Naive B cell (primary cell): ENCODE measurements at regions not wholly inside any gene's neighbourhood (a gene's known extent, or its start where the extent isn't known, plus 50 kb on each side); places are given as distances from the start of the nearest gene placed in this dataset.
A peak's percentile ranks its signal among the peaks of the same experiment; 100 is the strongest.
"Not testable (repeated sequence)": the region's sequence is repeated elsewhere in the genome, so short reads cannot be mapped to it uniquely, and the experiment has no call there.

Experiments
- ATAC-seq, 2 donors: fragments of 150-1000 bp; cut with Tn5 transposase; 2 replicates each; pipeline ENCODE4 v1.10.0; 2021; ENCODE audit warnings: low read depth in 2 of 2, mild to moderate bottlenecking in 2 of 2, moderate library complexity in 2 of 2
- DNase-seq: peaks from one replicate; pipeline ENCODE4 v3.0.0; 2022
- H3K27ac Mint-ChIP-seq, 6 donors: one replicate each; pipeline ENCODE4 v1.8.0; 2020 to 2022; ENCODE audit warnings: mild to moderate bottlenecking in 6 of 6, mixed read lengths in 6 of 6, moderate library complexity in 5 of 6, inconsistent platforms in 2 of 6
- H3K27me3 Mint-ChIP-seq, 3 donors: one replicate each; pipeline ENCODE4 v1.8.0; 2021 to 2022; ENCODE audit warnings: mixed read lengths in 3 of 3, mild to moderate bottlenecking in 1 of 3
- H3K36me3 Mint-ChIP-seq, 2 donors: one replicate each; pipeline ENCODE4 v1.8.0; 2020 to 2022; ENCODE audit warnings: mixed read lengths in 2 of 2, inconsistent platforms in 1 of 2, mild to moderate bottlenecking in 1 of 2
- H3K4me1 Mint-ChIP-seq, 3 donors: one replicate each; pipeline ENCODE4 v1.8.0; 2020 to 2022; ENCODE audit warnings: mixed read lengths in 3 of 3, inconsistent platforms in 1 of 3, mild to moderate bottlenecking in 1 of 3, moderate library complexity in 1 of 3
- H3K4me3 Mint-ChIP-seq, 8 donors: one replicate each; pipeline ENCODE4 v1.8.0; 2020 to 2022; ENCODE audit warnings: mild to moderate bottlenecking in 8 of 8, mixed read lengths in 8 of 8, moderate library complexity in 8 of 8, inconsistent platforms in 2 of 8
- H3K9me3 Mint-ChIP-seq, 7 donors: one replicate each; pipeline ENCODE4 v1.8.0; 2020 to 2022; ENCODE audit warnings: mixed read lengths in 7 of 7, mild to moderate bottlenecking in 5 of 7, inconsistent platforms in 2 of 7, moderate library complexity in 1 of 7

DNA sequence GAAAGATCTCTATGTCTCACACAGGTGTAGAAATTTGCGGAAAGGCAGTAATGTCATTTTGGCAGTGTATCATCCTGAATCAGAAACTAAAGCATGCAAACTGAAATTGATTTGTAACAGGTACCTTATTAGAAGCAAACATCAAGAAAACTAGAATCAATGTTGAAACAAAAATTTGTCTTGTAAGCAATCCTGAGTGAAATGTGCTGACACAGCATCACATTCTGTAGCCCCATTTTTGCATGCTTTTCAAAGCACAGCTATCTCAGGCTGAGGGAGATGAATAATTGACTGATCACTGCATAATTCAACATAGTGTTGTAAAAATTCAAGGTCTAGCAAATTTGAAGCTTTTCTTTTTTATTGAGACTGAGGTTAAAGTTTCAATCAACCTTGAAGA is 539.7 kb downstream of the DACH1 start:
- H3K9me3 Mint-ChIP-seq, result peaks cover 0 to 5% (median 0%) of the 10 kb centered on the region in 7 donors
- no peak overlapping the region for H3K4me3 Mint-ChIP-seq
- H3K36me3 Mint-ChIP-seq, result no peaks in the 10 kb centered on the region
- no peak overlapping the region for H3K27ac Mint-ChIP-seq
- ATAC-seq (no peak), DNase-seq (no peak)
- H3K27me3 Mint-ChIP-seq, result no peaks in the 10 kb centered on the region
- H3K4me1 Mint-ChIP-seq, result no peaks in the 10 kb centered on the region

DNA sequence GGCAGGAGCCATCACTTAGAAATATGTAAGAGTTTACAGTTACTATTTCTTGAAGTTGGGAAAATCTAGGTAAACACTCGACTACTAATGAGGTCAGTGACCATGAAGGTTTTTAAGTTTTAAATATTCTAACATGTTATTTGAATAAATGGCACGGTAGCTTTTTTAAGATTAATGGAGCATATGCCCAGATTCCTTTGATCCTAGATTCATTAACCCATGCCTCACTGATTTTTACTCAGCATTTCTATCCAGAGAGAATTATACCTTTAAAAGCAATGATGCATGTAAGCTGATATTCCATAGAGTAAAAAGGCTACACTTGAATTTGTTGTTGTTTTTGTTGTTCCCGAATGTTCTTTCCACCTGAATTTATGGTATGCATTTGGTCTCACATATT is 541.4 kb downstream of the DACH1 start:
- Mint-ChIP-seq H3K9me3 (peaks cover 0 to 8% (median 0%) of the 10 kb centered on the region in 7 donors), H3K27ac (no peak overlapping the region), H3K27me3 (no peaks in the 10 kb centered on the region), H3K4me3 (no peak overlapping the region), H3K36me3 (no peaks in the 10 kb centered on the region), H3K4me1 (no peaks in the 10 kb centered on the region)
- ATAC-seq, result no peak
- DNase-seq, result no peak

DNA sequence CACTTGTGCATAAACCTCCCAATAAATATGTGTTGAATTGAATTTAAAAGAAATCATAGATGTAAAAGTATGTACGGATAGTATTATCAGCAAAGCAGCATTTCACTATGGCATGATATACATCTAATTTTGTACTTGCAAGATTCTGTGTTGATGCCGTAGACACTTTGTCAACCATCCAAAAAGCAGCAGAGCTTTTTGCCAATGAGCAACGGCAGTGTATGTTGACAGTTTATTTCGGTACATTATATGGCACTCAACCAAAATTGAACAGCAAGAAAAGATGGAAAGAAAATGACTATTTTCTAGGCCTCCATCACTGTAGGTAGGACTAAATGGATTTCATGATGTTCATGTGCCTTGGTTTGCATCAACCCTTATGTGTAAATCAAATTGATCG is 543.7 kb downstream of the DACH1 start:
- no peak overlapping the region for H3K27ac Mint-ChIP-seq
- no peaks in the 10 kb centered on the region for H3K36me3 Mint-ChIP-seq
- H3K27me3 Mint-ChIP-seq, result no peaks in the 10 kb centered on the region
- H3K4me1 Mint-ChIP-seq, result no peaks in the 10 kb centered on the region
- ATAC-seq (no peak), DNase-seq (no peak)
- no peak overlapping the region for H3K4me3 Mint-ChIP-seq
- peaks cover 0 to 10% (median 2%) of the 10 kb centered on the region in 7 donors for H3K9me3 Mint-ChIP-seq

DNA sequence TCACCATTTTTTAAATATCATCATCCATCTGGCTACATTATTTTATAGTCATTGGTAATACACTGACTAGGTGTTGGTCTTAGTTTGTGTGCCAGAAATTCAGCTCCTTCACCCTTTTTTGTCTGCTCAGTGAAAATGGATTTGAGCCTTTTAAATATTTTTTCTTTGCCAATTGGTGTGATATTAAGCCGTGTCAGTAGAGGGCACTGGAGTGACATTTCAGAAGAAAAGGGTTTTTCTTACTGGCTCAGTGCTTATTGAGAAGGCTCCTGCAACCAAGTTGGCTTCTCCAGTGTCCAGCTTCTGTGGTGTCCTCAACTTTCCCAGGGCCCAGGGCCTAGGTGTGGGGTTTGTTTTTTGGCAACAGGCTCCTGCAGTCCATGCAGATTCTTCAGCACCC is 546.6 kb downstream of the DACH1 start:
- ATAC-seq (no peak), DNase-seq (no peak)
- H3K27ac Mint-ChIP-seq, result no peak overlapping the region
- H3K27me3 Mint-ChIP-seq, result no peaks in the 10 kb centered on the region
- no peaks in the 10 kb centered on the region for H3K4me1 Mint-ChIP-seq
- peaks cover 0 to 10% (median 2%) of the 10 kb centered on the region in 7 donors for H3K9me3 Mint-ChIP-seq
- no peaks in the 10 kb centered on the region for H3K36me3 Mint-ChIP-seq
- H3K4me3 Mint-ChIP-seq, result no peak overlapping the region

DNA sequence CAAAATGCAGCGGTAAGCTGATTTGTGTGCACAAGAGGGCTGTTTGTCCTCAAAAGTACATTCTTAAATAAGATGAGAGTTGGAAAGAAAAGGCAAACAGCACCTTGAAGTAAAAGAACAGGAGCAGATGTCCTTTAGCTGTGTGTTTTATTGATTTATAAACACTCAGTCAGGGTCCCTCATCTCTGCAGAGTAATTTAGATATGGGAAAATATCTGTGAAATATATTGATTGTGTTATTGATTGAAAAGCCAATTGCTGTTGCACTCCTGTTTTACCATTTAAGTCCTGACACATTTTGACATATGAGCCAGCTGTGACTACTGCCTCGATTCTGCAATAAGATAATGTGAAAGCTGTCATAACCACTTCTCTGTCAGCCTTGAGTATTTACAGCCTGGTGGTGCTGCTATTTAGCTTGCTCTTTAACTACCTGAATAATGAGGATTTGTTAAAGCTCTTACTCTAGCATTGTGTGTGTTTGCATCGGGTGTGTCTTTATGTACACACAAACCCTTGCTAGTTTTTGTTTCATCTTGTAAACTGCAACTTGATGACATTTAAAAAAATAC is 550.1 kb downstream of the DACH1 start:
- no peak for DNase-seq

DNA sequence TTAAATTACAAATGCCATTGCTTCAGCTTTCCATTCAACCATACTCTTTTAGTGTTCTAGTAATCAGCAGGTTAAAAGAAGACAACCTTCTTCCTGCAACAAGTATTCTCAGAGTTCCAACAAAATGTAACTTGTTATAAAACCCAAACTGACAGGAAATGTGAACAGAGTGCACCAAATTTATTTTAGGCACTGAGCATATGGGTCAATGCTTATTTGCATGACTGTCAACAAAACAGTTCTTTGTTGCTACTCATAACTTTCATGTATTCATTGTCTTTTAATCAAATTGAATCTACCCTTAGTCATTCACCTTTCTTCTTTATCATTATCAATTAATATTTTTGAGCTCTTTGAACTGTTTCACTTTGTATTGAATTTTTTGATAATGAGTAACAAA is 554.1 kb downstream of the DACH1 start:
- ATAC-seq (no peak), DNase-seq (no peak)
- H3K27me3 Mint-ChIP-seq, result no peaks in the 10 kb centered on the region
- no peaks in the 10 kb centered on the region for H3K36me3 Mint-ChIP-seq
- H3K4me3 Mint-ChIP-seq, result no peak overlapping the region
- no peak overlapping the region for H3K27ac Mint-ChIP-seq
- H3K4me1 Mint-ChIP-seq, result no peaks in the 10 kb centered on the region
- no peaks in the 10 kb centered on the region for H3K9me3 Mint-ChIP-seq

More for the DNA sequence above, 550.1 kb downstream of the DACH1 start:
- Mint-ChIP-seq H3K27ac (no peak overlapping the region), H3K9me3 (peaks cover 0 to 5% (median 2%) of the 10 kb centered on the region in 7 donors), H3K4me1 (no peaks in the 10 kb centered on the region), H3K36me3 (no peaks in the 10 kb centered on the region), H3K4me3 (no peak overlapping the region), H3K27me3 (no peaks in the 10 kb centered on the region)
- ATAC-seq, result no peak

DNA sequence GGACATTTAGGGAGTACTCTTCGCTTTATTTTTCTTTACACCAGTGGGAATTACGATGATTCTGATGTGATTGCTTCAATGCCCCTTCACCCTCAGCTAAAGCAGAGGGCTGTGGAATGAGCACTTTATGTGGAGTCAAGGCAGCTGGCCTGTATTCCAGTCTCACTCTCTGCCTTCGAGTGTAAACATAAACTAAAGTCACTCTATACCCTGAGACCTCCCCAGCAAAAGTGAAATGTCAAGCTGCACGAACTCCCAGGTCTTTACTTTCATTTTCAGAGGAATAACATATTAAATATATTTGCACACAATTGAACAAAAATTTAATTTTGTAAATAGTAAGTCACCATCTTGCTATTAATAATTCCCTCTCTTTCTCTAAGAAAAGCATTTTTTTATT is 557.1 kb downstream of the DACH1 start:
- H3K4me3 Mint-ChIP-seq, result no peak overlapping the region
- no peaks in the 10 kb centered on the region for H3K4me1 Mint-ChIP-seq
- no peak for ATAC-seq
- no peaks in the 10 kb centered on the region for H3K9me3 Mint-ChIP-seq
- no peak overlapping the region for H3K27ac Mint-ChIP-seq
- DNase-seq, result no peak
- H3K27me3 Mint-ChIP-seq, result no peaks in the 10 kb centered on the region
- no peaks in the 10 kb centered on the region for H3K36me3 Mint-ChIP-seq

DNA sequence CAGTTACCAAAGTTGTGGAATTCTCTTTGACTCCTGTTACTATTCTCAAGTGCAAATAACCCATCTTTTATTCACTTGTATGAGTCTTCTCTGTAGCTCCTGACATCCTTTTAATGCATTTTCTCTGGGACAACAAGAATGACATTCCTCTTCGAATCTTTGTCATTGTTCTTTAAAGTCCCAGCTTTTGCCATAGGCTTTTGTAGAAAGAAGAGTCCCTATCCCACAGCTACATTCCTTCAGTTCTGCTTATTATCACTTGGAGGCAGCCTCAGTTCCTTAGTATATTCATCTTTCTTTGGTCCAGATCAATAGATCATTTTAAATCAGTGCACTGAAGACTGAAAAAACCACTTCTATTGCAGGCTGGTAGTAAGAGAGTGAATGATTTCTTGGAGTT is 560.2 kb downstream of the DACH1 start:
- H3K36me3 Mint-ChIP-seq, result no peaks in the 10 kb centered on the region
- ATAC-seq, result no peak
- DNase-seq, result no peak

DNA sequence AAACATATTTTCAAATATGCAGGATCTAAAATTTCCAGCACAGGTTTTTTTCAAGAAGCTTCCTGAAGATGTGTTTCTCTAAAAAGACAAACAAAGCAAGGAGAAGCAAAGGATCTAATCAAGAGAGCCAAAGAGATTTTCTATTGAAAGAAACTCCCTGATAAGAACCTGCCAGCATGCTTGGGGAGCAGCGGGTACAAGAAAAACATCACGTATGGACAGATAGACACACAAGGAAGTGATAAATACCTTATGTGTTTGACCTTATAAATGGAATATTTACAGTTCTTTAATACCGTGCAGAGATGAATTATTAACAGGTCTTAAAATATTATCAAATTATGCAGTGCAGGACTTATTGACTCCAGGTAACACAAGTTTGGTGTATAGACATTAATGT is 562.1 kb downstream of the DACH1 start:
- Mint-ChIP-seq H3K36me3 (no peaks in the 10 kb centered on the region), H3K4me1 (no peaks in the 10 kb centered on the region), H3K27ac (no peak overlapping the region), H3K9me3 (no peaks in the 10 kb centered on the region), H3K27me3 (peaks cover 0 to 6% (median 0%) of the 10 kb centered on the region in 3 donors), H3K4me3 (no peak overlapping the region)
- DNase-seq (no peak), ATAC-seq (no peak)

More for the DNA sequence above, 560.2 kb downstream of the DACH1 start:
- H3K27me3 Mint-ChIP-seq, result peaks cover 0 to 6% (median 0%) of the 10 kb centered on the region in 3 donors
- no peaks in the 10 kb centered on the region for H3K4me1 Mint-ChIP-seq
- no peak overlapping the region for H3K4me3 Mint-ChIP-seq
- H3K9me3 Mint-ChIP-seq, result no peaks in the 10 kb centered on the region
- no peak overlapping the region for H3K27ac Mint-ChIP-seq

DNA sequence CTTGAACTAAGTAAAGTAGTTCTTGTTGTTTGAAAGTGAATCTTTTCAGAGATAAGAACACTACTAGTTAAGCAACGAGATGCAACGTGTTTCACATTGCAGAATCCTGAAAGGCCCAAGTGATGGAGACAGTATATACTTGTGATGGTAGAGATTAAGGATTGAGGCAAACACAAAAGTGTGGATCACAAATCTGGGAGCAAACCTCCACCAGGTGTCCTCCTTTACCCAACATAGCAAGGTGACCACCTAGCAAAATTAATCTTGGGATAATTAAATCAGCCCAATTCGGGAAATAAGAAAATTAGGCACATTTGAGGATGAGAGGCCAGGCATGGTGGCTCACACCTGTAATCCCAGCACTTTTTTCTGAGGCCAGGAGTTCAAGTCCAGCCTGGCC is 563.9 kb downstream of the DACH1 start:
- H3K36me3 Mint-ChIP-seq, result no peaks in the 10 kb centered on the region
- no peak for DNase-seq
- H3K4me1 Mint-ChIP-seq, result no peaks in the 10 kb centered on the region
- H3K27ac Mint-ChIP-seq, result no peak overlapping the region
- no peak overlapping the region for H3K4me3 Mint-ChIP-seq
- peaks cover 0 to 13% (median 0%) of the 10 kb centered on the region in 3 donors for H3K27me3 Mint-ChIP-seq
- H3K9me3 Mint-ChIP-seq, result peaks cover 0 to 3% (median 0%) of the 10 kb centered on the region in 7 donors
- ATAC-seq, result no peak

DNA sequence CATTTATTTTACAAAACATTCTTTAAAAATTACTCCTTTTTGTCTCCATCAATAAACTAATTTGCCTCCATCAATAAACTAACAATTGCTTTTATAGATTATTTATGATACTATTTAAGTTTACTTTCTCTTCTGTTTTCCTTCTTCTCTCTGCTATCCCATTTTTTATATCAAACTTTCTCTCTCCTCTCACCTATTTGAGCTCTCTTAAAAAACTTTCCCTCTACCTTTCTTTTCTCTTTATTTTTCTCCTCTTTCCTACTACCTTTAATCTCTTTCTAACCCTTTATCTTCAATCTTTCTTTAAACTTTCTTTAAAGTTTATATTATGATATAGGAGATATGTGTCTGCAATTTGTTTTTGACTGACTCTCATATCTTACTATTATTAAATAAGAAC is 566.4 kb downstream of the DACH1 start:
- ATAC-seq, result no peak
- no peak overlapping the region for H3K4me3 Mint-ChIP-seq
- peaks cover 0 to 13% (median 0%) of the 10 kb centered on the region in 3 donors for H3K27me3 Mint-ChIP-seq
- DNase-seq, result no peak
- H3K4me1 Mint-ChIP-seq, result no peaks in the 10 kb centered on the region
- H3K36me3 Mint-ChIP-seq, result no peaks in the 10 kb centered on the region
- H3K9me3 Mint-ChIP-seq, result peaks cover 0 to 4% (median 0%) of the 10 kb centered on the region in 7 donors
- H3K27ac Mint-ChIP-seq, result peak overlapping the region in 1 of 6 donors; percentile 14

DNA sequence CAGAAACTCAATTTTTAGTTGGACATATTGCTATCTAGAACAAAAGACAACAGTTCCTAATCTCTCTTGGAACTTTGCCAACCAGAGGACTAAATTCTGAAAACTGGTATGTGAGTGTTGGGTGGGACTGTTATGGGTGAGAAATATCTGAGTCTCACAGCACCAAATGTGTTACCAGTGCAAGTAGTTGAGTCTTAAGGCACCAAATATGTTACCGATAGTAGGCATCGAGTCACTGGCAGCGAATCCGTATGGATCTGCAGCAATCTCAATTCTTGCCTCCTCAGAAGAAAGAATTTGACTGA is 575.2 kb downstream of the DACH1 start:
- H3K4me3 Mint-ChIP-seq, result peak overlapping the region in 7 of 8 donors; percentile 10 to 90 (median 75)
- H3K36me3 Mint-ChIP-seq, result peaks cover 0 to 8% of the 10 kb centered on the region in 2 donors
- H3K4me1 Mint-ChIP-seq, result peaks cover 8 to 33% (median 15%) of the 10 kb centered on the region in 3 donors
- H3K27me3 Mint-ChIP-seq, result peaks cover 0 to under 1% (median 0%) of the 10 kb centered on the region in 3 donors
- peaks cover 0 to 6% (median 0%) of the 10 kb centered on the region in 7 donors for H3K9me3 Mint-ChIP-seq
- peak overlapping the region in 5 of 6 donors; percentile 85 to 94 (median 90) for H3K27ac Mint-ChIP-seq
- no peak for ATAC-seq
- DNase-seq, result no peak

DNA sequence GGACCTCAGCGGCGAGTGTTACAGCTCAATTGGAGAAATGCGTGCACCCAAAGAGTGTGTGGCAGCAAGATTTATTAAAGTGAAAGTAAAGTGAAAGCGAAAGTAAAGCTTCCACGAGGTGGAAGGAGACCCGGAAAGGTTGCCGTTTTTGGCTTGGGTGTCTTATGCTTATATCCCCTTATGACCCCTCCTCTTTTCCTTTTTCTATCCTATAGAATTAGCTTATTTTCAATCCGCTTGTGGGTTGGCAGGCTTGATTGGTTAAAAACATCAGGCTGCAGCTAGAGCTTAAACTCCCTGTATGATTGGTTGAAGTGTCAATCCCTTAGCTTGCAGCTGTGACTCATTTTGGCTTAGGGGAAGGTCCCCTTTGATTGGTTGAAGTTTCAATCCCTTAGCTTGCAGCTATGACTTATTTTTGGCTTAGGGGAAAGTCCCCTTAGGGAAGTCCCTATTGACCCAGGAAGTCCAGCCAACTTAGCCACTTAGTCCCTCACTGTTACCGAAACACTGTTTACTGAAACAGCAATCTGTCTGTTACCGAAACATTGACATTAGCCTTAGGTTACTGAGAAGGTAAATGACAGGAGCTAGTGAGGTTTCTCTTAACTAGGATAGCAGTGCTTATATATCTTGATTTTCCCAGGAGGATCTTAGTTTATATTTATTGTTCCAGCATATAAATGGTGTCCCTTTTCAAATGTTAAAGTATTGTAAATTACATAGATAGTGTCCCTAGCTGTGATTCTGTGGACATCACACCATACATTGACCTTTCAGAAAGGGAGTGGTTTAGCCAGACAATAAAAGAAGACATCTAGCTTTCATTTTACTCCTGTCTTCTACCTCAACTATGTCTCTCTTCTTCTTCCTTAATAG is 575.8 kb downstream of the DACH1 start:
- Mint-ChIP-seq H3K36me3 (peaks cover 0 to 8% of the 10 kb centered on the region in 2 donors), H3K4me1 (peaks cover 8 to 33% (median 15%) of the 10 kb centered on the region in 3 donors), H3K27me3 (peaks cover 3 to 5% (median 5%) of the 10 kb centered on the region in 3 donors), H3K27ac (peak overlapping the region; percentile 83 to 94 (median 90)), H3K4me3 (peak overlapping the region; percentile 75 to 92 (median 88)), H3K9me3 (peaks cover 0 to 6% (median 0%) of the 10 kb centered on the region in 7 donors)
- ATAC-seq, result peak; percentile 75 to 80
- peak; percentile 32 for DNase-seq

DNA sequence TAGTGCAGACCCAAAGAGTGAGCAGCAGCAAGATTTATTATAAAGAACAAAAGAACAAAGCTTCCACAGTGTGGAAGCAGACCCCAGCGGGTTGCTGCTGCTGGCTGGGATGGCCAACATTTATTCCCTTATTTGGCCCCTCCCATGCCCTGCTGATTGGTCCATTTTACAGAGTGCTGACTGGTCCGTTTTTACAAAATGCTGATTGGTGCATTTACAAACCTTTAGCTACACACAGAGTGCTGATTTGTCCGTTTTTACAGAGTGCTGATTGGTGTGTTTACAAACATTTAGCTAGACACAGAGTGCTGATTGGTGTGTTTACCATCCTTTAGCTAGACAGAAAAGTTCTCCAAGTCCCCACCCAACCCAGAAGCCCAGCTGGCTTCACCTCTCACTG is 577.0 kb downstream of the DACH1 start:
- not testable (repeated sequence) for ATAC-seq

More for the DNA sequence above, 577.0 kb downstream of the DACH1 start:
- Mint-ChIP-seq H3K4me1 (peaks cover 8 to 33% (median 15%) of the 10 kb centered on the region in 3 donors), H3K4me3 (peak overlapping the region in 4 of 8 donors; percentile 21 to 90 (median 36)), H3K27ac (peak overlapping the region in 2 of 6 donors; percentile 48 to 53)
- H3K9me3 Mint-ChIP-seq, H3K36me3 Mint-ChIP-seq, H3K27me3 Mint-ChIP-seq, DNase-seq: not testable (repeated sequence)
